MM.1S (cell line): ENCODE measurements at regions not wholly inside any gene's neighbourhood (a gene's known extent, or its start where the extent isn't known, plus 50 kb on each side); places are given as distances from the start of the nearest gene placed in this dataset.

ENCODE experiments used
- EZH2 ChIP-seq: fragments of 300-600 bp; sonication (generic); optimal IDR thresholded peaks from 2 replicates; pipeline ENCODE3; 2017; ENCODE audit warnings: low read depth, mild to moderate bottlenecking, antibody characterized with exemption, low read length, mixed read lengths
- EZH2phosphoT487 ChIP-seq: fragments of 300-600 bp; sonication (generic); IDR thresholded peaks from 2 replicates; pipeline ENCODE4 v1.6.1; 2018; ENCODE audit warnings: antibody characterized with exemption, low read length
- TF ChIP-seq, protein P1 (sequence below): fragments of 300-600 bp; sonication (generic); IDR thresholded peaks from 2 replicates; pipeline ENCODE4 v1.5.1; 2016; ENCODE audit warnings: antibody characterized with exemption, low read length, mixed read lengths

DNA sequence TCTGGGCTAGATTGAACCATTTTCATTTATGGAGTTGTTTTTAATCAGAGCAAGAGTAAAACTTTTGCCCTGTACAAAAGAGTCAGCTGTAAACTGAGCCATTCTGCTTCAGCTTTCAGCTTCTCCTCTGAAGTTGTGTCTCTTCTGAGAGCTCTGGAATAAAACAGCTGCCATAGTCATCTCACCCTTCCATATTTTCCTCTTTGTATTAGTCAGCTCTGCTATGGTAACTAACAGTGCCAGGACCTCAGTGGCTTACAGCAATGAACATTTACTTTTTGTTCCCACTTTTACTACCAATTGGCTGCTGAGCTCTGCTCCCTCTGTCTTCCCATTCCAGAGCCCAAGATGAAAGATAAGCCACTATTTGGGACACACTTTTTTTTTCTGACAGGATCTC, 178.5 kb downstream of the DAD1 start:
- TF ChIP-seq, protein P1, sequence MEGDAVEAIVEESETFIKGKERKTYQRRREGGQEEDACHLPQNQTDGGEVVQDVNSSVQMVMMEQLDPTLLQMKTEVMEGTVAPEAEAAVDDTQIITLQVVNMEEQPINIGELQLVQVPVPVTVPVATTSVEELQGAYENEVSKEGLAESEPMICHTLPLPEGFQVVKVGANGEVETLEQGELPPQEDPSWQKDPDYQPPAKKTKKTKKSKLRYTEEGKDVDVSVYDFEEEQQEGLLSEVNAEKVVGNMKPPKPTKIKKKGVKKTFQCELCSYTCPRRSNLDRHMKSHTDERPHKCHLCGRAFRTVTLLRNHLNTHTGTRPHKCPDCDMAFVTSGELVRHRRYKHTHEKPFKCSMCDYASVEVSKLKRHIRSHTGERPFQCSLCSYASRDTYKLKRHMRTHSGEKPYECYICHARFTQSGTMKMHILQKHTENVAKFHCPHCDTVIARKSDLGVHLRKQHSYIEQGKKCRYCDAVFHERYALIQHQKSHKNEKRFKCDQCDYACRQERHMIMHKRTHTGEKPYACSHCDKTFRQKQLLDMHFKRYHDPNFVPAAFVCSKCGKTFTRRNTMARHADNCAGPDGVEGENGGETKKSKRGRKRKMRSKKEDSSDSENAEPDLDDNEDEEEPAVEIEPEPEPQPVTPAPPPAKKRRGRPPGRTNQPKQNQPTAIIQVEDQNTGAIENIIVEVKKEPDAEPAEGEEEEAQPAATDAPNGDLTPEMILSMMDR = no peak
- no peak for TF ChIP-seq EZH2
- TF ChIP-seq EZH2phosphoT487 = no peak
